ENCODE measurements at regions not wholly inside any gene's neighbourhood (a gene's known extent, or its start where the extent isn't known, plus 50 kb on each side); places are given as distances from the start of the nearest gene placed in this dataset.

DNA sequence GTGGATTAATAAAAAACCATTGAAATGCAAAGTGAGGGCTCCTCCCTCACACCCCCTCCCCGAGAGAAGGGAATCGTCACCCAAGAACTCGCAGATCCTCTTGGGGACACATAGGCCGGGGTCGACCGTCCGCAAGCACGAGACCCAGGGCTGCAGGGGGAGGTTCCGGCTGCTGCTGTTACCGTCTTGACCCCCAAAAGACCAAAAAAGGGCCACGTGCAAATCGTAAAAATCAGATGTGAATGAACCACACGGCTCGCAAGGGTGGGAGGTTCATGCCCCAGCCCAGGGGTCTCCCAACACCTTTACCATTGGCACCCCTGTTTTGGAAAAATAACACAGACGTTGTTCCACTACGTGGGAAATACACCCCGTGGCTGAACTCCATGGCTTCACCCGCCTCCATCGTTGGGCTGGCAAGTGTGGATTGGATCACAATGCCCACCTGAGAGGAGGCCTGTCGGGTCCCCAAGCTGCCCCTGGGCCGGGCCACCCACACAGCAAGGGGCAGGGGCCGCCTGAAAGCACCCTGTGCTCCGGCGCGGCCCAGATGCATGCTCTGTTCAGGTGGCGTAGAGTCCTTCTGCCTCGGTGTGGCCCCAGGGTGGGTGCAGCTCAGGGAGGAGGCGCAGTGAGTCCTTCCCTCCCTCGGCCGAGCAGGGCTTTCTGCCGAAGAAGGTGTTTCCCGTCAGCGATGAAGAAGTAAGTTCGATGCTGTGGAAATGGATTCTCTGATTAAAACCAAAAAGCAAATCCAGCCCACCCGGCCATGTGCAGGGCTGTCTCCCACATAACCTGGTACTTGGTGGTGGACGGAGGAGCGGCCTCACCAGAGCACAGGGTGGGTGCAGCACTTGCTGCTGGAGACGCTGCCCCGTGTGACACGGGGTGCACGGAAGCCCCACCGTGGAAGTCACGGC lies 85.0 kb downstream of the YTHDF1 start:
- ChIA-PET POLR2A (ENCODE audit: unreplicated experiment) (no interaction called here), CTCF (no interaction called here)
- Histone ChIP-seq H3K36me3 (ENCODE audit: low read depth, low read length) (no peaks in the 10 kb centered on the region), H3K4me3 (ENCODE audit: low read length) (no peak overlapping the region), H4K20me1 (ENCODE audit: low read length) (no peaks in the 10 kb centered on the region), H3K27ac (ENCODE audit: low read length) (no peak overlapping the region), H2AFZ (ENCODE audit: low read length) (no peak overlapping the region), H3K79me2 (ENCODE audit: low read length) (no peaks in the 10 kb centered on the region), H3K9me2 (replicated peaks; ENCODE audit: low read length) (no peaks in the 10 kb centered on the region), H3F3A (ENCODE audit: low read length, unreplicated experiment) (no peaks in the 10 kb centered on the region), H3K9ac (ENCODE audit: low read length) (no peak overlapping the region), H3K4me2 (ENCODE audit: low read length) (no peak overlapping the region), H3K9me3 (ENCODE audit: low read length) (no peaks in the 10 kb centered on the region), H3K27me3 (ENCODE audit: low read length) (peaks cover 4% of the 10 kb centered on the region; the same call in 1 of the 2 replicates), H3K4me1 (ENCODE audit: insufficient read depth, low read length) (peaks cover 18% of the 10 kb centered on the region)
- DNase-seq (no peak), ATAC-seq (no peak)
- intact Hi-C loops (cut with micrococcal nuclease) = no loop called here
- TF ChIP-seq EZH2 (IDR thresholded peaks at IDR 0.05; ENCODE audit: low read length, unreplicated experiment) = no peak
- TF ChIP-seq, protein P1, sequence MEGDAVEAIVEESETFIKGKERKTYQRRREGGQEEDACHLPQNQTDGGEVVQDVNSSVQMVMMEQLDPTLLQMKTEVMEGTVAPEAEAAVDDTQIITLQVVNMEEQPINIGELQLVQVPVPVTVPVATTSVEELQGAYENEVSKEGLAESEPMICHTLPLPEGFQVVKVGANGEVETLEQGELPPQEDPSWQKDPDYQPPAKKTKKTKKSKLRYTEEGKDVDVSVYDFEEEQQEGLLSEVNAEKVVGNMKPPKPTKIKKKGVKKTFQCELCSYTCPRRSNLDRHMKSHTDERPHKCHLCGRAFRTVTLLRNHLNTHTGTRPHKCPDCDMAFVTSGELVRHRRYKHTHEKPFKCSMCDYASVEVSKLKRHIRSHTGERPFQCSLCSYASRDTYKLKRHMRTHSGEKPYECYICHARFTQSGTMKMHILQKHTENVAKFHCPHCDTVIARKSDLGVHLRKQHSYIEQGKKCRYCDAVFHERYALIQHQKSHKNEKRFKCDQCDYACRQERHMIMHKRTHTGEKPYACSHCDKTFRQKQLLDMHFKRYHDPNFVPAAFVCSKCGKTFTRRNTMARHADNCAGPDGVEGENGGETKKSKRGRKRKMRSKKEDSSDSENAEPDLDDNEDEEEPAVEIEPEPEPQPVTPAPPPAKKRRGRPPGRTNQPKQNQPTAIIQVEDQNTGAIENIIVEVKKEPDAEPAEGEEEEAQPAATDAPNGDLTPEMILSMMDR (conservative IDR thresholded peaks at IDR 0.05; ENCODE audit: low read depth, low read length) = no peak
- no peak for TF ChIP-seq EZH2phosphoT487 (IDR thresholded peaks at IDR 0.05; ENCODE audit: borderline replicate concordance, low read length)
- no TSS peak for BruUV-seq (replicated peaks)

DNA sequence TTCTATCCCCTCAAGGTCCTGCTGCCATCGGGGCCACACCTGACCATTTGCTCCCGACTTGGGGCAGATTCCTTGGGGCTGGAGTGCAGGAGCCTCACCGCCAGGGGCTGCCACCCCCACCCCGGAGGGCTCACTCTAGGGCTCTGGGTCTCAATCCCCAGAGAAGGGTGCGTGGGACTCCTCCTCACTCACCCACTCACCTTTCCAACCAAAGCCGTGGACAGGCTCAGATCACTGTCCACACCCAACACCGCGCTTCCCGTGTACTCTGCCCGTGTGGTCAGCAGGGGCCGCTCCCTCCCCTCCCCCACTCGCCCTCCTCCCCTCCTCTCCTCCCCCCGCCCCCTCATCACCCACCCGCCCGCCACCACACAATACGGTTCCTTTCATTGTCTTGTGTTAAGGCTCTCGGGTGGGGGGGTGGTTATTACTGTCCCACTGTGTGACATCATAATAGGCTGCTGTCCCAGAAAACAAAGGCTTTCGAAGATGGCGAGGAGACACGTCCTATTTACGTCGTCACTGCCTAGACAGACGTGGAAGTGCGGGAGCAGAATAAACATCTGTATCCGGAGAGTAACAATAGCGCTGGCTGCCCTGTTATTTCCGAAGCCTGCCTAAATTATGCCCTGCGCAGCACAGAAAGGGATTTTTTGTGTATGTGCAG lies 85.8 kb downstream of the YTHDF1 start:
- H3K4me1 ChIP-seq (ENCODE audit: insufficient read depth, low read length) = peaks cover 18% of the 10 kb centered on the region
- DNase-seq = no peak
- no peaks in the 10 kb centered on the region for H4K20me1 ChIP-seq (ENCODE audit: low read length)
- no peak for ATAC-seq
- ChIA-PET CTCF (no interaction called here), POLR2A (ENCODE audit: unreplicated experiment) (no interaction called here)
- H3F3A ChIP-seq (ENCODE audit: low read length, unreplicated experiment) = no peaks in the 10 kb centered on the region
- H3K4me3 ChIP-seq (ENCODE audit: low read length) = no peak overlapping the region
- no peak for TF ChIP-seq EZH2phosphoT487 (IDR thresholded peaks at IDR 0.05; ENCODE audit: borderline replicate concordance, low read length)
- TF ChIP-seq, protein P1 (conservative IDR thresholded peaks at IDR 0.05; ENCODE audit: low read depth, low read length) = no peak
- no peak for TF ChIP-seq EZH2 (IDR thresholded peaks at IDR 0.05; ENCODE audit: low read length, unreplicated experiment)
- H3K4me2 ChIP-seq (ENCODE audit: low read length) = no peak overlapping the region
- H3K9me2 ChIP-seq (replicated peaks; ENCODE audit: low read length) = no peaks in the 10 kb centered on the region
- H3K36me3 ChIP-seq (ENCODE audit: low read depth, low read length) = no peaks in the 10 kb centered on the region
- BruUV-seq (replicated peaks) = no TSS peak
- H3K9me3 ChIP-seq (ENCODE audit: low read length) = no peaks in the 10 kb centered on the region
- intact Hi-C loops (cut with micrococcal nuclease) = no loop called here
- H3K79me2 ChIP-seq (ENCODE audit: low read length) = no peaks in the 10 kb centered on the region
- H3K27ac ChIP-seq (ENCODE audit: low read length) = no peak overlapping the region
- H2AFZ ChIP-seq (ENCODE audit: low read length) = no peak overlapping the region
- H3K9ac ChIP-seq (ENCODE audit: low read length) = no peak overlapping the region
- H3K27me3 ChIP-seq (ENCODE audit: low read length) = peaks cover 4% of the 10 kb centered on the region; the same call in 1 of the 2 replicates

All from PC-3 (cell line).